HG03159 (cell line): ENCODE measurements at regions not wholly inside any gene's neighbourhood (a gene's known extent, or its start where the extent isn't known, plus 50 kb on each side); places are given as distances from the start of the nearest gene placed in this dataset.

Source experiments
- ATAC-seq: cut with Tn5 transposase; IDR thresholded peaks from one replicate; pipeline ENCODE4 v1.9.1; 2021; ENCODE audit warnings: mild to moderate bottlenecking, moderate library complexity; ENCODE audit not compliant: unreplicated experiment

DNA sequence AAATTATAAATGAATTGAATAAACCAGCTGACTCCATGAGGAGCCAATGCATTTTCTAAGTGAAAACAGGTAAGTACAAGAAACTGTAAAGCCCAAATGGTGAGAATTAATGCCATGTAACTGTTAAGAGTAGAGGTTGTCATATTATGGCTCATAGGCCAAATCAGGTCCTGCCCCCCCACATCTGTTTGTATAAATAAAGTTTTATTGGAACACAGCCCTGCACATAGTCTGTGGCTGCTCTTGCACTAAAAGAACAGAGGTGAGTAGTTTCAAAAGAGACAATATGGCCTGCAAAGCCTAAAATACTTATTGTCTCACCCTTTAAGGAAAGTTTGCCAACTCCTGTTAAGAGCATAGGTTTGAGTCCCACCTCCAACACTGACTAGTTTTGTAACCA lies 140.5 kb upstream of the SRRM4 start:
- no peak for ATAC-seq

DNA sequence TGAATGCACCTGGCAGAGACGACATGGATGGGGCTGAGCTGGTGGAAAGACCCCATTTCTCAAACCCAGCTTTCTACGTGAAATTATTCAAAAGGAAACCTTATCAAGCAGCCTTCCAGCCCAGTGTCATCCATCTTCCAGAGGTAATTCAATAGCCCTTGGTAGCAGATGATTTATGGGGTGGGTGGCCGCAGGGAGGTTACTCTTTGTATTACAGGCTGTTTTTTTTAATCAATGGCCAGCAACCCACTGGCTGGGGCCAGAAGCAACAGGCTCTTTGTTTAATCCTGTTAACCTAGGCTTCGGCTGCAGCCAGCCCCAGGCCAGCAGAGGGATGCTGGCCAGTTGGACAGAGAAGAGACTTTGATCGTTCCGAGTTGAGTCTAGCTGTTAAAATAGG lies 139.8 kb upstream of the SRRM4 start:
- no peak for ATAC-seq

DNA sequence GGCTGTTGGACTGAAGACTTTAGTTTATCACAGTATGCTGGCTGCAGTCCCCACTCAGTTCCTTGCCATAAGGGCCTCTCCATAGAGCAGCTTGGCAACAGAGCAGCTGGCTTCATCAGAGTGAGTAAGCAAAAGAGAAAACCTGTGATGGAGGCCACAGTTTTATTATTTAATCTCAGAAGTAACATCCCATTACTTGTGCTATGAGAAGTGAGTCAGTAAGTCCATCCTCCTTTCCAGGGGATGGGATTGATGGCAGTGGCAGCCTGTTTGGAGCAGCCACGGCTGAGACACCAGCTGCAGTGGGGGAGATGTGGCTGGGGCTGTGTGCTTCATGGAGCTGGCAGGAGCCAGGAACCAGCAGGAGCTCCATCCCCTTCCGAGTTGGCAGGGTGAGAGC lies 138.5 kb upstream of the SRRM4 start:
- no peak for ATAC-seq

DNA sequence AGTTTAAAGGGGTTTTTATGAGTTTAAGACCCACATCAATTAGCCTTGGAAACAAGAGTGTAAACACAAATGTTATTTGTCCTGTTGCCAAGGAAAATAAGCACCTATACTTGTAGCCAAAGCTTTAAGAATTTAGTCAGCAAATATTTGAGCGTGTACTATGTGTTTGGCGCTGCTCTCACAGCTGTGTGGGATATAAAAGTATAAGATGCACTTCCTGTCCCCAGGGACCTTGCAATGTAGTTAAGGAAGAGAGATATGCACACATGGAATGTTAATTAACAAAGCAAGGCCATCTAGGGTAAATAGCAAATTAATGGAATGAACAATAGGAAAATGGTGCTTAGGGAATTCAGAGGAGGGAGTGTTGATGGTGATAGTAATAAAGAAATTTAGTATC lies 134.9 kb upstream of the SRRM4 start:
- ATAC-seq, result no peak

DNA sequence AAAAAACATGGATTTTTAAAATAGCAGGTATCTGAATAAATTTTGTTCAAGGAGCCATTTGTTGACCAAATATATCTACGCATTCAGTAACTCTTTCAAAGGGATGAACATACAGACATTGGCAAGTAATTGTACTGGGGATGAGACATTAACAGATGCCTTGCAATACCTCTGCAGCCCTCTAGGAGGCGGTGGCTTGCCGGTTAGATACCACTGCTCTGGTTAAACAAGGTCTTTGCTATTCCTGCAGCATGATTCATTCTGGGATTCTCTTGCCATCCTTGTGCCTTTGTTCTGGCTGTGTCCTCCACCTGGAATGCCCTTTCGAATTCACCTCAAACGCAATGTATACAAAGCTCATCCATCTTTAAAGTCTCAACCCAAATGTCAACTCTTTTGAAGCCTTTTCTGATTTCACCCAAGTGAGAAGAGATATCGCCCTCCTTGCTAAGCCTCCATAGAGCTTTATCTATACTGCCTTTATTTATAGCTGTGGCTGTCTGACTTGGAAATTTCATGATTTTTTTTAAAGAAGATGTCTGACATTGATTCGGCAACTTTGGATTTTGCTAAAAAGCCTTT lies 131.0 kb upstream of the SRRM4 start:
- no peak for ATAC-seq

DNA sequence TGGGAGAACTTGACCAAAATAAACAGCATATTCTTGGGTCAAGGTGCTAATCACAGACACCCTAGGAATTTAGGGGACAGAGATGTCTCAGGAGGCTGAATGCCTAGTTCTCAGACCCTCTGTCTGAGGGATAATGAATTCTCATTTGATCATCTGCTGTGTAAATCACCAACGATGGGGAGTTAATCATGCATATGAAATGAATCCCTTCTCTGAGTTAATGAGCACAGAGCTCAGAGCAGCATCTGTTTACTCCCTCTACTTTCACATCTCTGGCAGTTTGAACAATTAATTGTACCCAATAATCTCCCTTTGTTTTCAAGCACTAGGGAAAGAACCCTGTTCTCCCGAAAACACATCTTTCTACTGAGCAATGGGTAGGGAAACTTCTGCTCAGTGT lies 129.4 kb upstream of the SRRM4 start:
- no peak for ATAC-seq

DNA sequence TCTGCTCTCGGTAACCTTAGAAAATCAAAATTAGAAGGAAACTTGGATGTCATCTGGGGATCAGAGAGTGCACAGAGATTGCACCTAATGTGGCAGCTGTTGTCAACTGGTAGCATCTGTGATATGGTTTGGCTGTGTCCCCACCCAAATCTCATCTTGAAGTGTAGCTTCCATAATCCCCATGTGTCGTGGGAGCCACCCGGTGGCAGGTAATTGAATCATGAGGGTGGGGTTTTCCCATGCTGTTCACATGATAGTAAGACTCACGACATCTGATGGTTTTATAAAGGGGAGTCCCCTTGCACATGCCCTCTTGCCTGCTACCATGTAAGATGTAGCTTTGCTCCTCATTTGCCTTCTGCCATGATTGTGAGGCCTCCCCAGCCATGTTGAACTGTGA lies 127.7 kb upstream of the SRRM4 start:
- no peak for ATAC-seq

DNA sequence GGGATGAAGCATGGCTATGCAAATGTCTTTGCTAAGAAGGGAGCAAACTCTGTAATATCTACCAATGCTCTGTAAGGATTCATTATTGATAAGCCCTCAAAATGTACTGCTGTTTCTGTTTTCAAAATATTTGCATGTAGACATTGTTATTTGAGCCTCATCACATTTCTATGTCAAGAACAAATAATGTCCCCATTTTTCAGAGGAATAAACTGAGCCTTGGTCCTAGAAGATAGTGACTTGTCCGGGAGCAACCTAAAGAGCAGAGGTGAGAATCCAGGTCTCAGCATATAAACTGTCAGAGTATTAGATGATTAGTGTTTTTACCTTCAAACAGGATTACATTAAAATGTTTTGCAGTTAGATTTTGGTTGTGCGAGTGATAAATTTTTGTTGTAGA lies 125.5 kb upstream of the SRRM4 start:
- no peak for ATAC-seq

DNA sequence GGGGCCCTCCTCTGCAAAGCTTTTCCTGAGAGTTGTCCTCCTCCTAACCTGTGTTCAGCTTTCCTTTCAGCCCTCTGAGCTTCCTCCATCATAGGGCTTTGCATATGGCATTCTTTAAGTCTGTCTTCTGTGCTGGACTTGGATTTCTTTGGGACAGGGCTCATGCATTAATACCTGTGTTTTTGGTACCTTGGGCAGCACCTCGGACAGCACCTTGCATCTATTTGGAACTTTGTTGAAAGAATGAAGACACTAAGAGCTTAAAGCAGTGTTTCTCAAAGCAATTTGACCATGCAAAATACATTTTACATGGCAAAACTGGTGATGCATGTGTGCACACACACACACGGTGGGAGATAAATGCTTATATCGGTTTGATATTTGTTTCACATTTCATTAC lies 115.0 kb upstream of the SRRM4 start:
- ATAC-seq, result no peak

DNA sequence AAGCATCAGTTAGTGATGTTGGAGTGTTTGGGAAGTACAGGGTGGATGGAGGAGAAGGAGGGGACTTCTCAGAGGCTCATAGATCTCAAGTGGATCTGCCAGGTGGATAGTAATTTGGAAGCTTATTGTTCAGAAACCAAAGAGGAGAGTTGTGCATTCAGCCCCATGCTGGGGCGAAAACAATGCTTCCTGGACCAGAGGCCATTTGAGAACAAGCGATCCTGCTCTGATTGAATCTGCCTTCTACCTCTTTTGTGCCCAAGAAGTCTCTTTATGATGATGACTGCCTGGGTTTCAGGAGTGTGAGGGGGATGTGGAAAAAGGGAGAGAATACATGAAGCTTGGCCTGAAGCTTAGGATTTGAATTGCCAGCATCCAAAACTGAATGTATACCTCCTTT lies 110.8 kb upstream of the SRRM4 start:
- no peak for ATAC-seq

DNA sequence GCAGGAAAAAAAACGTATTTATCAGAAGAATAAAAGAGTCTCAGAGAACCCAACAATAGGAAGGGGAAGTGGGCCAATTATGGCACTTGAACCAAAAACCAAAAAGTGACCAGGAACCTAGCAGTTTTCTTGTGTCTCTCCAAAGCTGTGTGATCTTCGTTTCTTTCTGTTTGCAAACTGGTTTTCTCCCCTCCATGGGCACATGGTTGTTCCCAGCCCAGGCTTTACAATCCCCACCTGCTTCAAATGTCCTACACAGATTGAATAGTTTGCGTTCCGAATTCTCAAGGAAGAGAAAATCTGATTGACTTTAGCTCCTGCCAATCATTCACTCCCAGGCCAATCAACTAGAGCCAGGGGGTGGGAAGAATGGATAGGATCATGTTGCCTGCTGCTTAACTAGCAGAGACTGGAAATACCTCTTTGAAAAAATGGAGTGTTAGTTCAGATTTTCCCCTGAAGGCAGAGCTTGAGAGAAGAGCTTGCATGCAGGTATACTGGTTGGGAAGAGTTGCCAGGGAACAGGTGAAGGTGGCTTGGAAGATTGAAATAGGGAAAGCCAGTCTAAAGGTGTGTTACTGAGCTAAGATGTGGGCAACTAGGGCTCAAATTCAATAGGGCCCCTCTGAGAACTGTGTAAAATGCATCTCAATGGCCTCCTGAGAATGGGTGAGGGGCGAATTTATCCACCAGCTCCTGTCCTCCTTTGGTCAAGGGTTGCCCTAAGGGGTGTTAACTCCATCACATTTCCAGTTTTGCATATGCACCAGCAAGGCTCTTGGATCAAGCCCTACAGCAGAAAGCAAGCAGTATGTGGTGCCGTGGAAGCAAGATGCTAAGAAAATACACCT lies 106.4 kb upstream of the SRRM4 start:
- ATAC-seq, result no peak

DNA sequence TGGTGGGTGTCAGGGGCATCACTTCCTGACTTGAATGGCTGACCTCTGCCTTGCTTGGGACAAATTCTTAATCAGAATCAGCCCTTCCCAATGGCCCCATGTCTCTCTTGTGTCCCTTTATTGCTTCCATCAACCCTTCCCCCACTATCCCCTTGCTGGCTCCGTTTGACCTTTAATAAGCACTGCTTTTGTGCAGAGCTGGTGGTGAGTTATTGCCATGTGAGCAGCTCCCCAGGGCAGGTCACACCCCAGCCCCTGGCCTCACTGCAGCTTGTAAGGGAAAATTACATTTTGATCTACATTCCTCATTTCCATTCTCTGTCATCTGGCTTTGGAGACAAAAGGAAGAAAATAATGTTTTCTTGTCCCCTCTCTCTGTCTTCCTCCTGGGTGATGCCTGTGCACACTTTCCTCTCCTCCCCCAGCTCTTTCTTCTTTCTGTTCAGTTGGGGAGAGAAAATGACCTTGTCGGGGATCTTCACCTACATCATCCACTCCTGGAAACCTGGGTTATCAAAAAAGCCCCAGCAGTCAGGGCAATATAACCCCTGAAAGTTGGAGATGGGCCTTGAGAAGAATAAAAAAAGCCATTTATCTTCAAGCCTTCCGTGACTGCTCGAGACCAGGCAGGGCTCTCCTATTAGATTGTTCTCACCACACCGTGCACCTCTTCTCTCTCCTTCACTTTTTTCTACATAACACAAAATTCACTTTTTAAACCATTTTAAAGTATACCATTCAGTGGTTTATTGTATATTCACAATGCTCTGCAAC lies 100.4 kb upstream of the SRRM4 start:
- ATAC-seq, result no peak

DNA sequence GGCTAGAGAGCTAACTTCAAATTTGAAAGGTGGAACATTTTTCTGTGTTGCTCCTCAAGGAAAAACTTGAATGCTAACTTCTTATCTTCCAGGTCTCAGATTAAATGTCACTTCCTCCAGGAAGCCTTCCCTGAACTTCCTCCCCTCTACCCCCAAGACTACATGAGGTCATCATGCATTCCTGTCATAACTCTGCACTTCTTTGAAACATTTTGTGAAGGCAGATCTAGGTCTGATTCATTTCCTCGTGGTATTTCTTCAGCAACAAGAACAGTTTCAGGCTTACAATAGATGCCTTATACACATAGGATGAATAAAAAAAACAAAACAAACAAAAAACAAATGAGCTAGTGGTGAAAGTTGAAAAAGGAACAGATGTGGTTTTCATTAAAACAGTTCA lies 97.1 kb upstream of the SRRM4 start:
- no peak for ATAC-seq

DNA sequence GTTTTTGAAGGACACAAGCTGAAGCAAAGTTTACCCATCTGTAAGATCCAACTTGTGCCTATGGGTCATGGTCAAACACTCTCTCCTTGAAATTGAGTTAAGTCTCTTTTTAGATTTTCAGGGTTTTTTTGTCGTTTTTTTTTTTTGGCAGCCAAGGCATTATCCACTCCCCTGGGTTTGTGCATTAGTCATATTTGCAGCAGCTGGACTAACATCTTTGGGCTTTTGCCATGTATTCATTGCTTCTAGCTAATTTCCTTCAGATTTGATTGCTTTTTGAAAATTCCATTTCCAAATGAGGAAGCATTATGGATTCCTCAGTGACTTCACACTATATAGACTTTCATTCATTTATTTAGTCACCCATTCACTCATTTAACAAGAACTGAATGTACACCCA lies 80.3 kb upstream of the SRRM4 start:
- no peak for ATAC-seq

DNA sequence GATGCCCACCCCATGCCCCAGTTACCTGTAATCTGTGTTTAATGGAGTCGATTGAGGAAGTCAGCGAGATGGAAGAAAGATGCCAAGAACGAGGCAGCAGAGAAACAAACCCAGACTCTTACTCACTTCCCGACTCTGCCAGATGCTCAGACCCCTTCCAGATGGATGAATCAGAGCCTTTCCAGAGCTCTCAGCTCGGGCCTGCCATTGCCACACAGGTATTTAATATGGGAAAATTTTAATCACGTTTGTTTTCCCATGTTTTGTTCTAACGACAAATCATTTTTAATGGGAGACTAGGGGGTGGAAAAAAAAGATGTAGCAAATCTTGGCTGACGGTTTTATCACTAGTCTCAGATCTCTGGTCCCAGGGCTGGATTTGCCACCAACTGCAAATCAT lies 72.5 kb upstream of the SRRM4 start:
- ATAC-seq, result no peak

DNA sequence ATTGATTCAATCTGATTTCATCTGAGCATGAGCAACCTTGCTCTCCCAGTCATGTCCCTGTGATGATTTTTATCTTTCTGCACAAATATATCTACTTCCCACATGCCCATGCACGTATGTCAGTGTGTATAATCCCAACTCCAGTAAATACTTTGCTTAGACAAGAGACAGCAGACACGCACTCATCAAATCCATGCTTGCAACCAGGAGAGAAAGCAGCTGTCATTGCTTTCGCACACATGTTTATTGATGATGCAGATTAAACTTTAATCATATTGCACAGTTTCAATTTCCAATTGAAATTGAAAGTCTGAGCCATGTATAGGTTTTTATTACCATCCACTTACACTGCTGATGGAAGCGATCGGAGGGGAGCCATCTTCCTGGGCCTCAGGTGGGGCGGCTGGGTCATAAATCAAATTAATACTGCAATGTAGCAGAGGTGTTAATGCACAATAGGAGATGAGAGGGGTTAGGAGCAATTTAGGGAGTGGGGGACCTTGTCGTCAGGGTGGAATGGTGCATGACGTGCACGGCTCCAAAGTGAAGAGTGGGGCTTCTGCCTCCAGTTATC lies 68.6 kb upstream of the SRRM4 start:
- no peak for ATAC-seq

DNA sequence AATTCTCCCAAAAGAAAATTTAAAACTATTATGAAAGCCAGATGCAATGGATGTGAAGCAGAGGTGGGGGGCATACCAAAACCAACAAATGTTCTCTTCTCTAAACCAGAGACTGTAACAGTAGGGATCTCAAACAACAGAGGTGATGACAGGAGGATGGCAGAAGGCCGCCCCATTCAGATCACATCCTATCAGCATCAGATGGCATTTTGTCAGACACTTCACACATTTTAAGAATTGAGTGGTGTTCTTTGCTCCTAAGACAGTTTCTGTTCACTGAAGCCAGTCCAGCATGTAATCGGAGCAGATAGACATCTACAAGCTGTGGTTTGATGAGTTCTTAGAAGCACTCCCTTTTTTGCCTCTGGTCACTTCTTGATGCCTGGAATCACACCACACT lies 59.6 kb upstream of the SRRM4 start:
- ATAC-seq, result no peak

DNA sequence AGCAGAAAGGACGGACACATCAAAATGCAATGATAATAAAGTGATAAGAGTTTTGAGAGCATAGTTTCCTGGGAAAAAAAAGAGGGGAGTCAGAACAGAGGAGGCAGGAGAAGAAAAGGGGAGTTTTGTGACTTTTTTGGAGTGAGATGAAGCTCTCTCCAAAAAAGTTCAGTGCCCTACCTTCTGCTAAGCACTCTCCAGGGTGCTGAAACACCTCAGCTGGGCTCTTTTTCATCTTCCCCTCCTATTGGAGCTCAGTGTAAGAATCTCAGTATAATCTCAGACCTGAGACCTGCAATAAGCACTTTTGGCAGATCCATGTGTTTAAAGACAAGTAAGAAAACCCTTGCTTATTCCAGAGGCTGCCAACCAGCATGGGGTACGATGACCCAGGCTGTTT lies 58.9 kb upstream of the SRRM4 start:
- ATAC-seq, result no peak

DNA sequence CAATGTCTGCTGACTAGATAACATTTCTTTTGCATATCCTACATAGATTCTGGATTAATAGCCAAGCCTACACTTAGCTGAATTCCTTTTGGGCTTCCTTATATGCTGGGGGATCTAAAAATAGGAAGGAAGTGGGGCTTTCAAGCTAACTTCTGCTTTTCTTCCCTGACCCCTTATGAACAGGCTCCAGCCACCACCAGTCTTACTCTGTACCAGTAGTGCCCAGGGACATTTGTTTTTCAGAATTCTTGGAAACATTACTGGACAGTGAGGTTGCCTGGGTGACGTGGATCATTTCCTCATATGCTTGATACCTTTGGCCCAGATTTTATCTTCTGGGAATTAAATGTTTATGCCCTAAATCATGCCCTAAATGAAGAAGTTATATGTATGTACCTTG lies 55.9 kb upstream of the SRRM4 start:
- no peak for ATAC-seq

DNA sequence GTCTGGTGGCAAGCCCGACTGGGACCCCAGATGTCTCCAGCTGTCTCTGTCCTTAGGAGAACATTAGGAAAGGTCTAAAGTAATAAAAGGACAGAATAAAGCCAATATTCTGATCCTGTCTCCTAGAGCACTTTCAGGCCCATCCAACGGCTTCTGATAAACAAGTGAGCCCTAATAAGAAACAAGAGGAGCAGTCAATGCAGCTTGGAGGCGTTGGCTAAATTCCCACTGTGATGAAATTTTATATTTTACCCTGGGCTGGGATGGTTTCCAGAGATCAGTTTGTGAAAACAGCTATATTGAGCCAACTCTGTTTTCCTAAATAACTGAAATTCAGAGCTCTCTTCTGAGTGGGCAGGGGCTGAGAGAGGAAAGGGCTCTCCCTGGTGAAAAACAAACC lies 55.5 kb upstream of the SRRM4 start:
- no peak for ATAC-seq
